Thyroid gland (tissue), 4 donors: ENCODE measurements at regions not wholly inside any gene's neighbourhood (a gene's known extent, or its start where the extent isn't known, plus 50 kb on each side); places are given as distances from the start of the nearest gene placed in this dataset.

Experiments
- DNase-seq, 2 donors: peaks; one replicate each; pipeline ENCODE4 v3.0.0-alpha.2; 2019
- H3K27ac ChIP-seq, 3 donors: fragments of 200-600 bp; sonication (generic); 1 replicate in 2 of 3; 2 replicates in 1 of 3; pipeline ENCODE4 v1.5.1; 2016 to 2019; ENCODE audit warnings: mild to moderate bottlenecking in 1 of 3, moderate library complexity in 1 of 3
- H3K27me3 ChIP-seq: fragments of 200-600 bp; sonication (generic); one replicate; pipeline ENCODE4 v1.5.1; 2019
- H3K36me3 ChIP-seq, 2 donors: fragments of 200-600 bp; sonication (generic); one replicate each; pipeline ENCODE4 v1.5.1; 2016 to 2019
- H3K4me1 ChIP-seq, 2 donors: fragments of 200-600 bp; sonication (generic); one replicate each; pipeline ENCODE4 v1.5.1; 2017 to 2019
- H3K4me3 ChIP-seq, 3 donors: fragments of 200-600 bp; sonication (generic); replicated peaks in 1 of 3; 1 replicate in 2 of 3; 2 replicates in 1 of 3; pipeline ENCODE4 v1.5.1; 2016; ENCODE audit warnings: mild to moderate bottlenecking in 1 of 3
- H3K9me3 ChIP-seq: fragments of 200-600 bp; sonication (generic); one replicate; pipeline ENCODE4 v1.5.1; 2017
- CTCF ChIP-seq, 6 experiments: fragments of 200-600 bp in 3 of 6; fragments of 450-650 bp in 3 of 6; sonication (generic) in 3 of 6; IDR thresholded peaks; one replicate each; pipeline ENCODE4 v1.5.1; 2016 to 2019; ENCODE audit warnings: antibody characterized with exemption in 6 of 6, mild to moderate bottlenecking in 2 of 6, inconsistent platforms in 1 of 6, moderate library complexity in 1 of 6
- POLR2A ChIP-seq, 2 donors: fragments of 450-650 bp; IDR thresholded peaks; one replicate each; pipeline ENCODE4 v1.6.1; 2017; ENCODE audit warnings: antibody characterized with exemption in 2 of 2, mild to moderate bottlenecking in 2 of 2, moderate library complexity in 1 of 2
- WGBS, 2 donors: methylation state at CpG; one replicate each; pipeline ENCODE4 v1.1.5; 2017; 5-methylcytosine and 5-hydroxymethylcytosine counted together
- intact Hi-C: fragments of 100-400 bp; cut with DNase I; formaldehyde crosslinking; loops from one replicate; pipeline ENCODE4 v1.15.1; 2023

DNA sequence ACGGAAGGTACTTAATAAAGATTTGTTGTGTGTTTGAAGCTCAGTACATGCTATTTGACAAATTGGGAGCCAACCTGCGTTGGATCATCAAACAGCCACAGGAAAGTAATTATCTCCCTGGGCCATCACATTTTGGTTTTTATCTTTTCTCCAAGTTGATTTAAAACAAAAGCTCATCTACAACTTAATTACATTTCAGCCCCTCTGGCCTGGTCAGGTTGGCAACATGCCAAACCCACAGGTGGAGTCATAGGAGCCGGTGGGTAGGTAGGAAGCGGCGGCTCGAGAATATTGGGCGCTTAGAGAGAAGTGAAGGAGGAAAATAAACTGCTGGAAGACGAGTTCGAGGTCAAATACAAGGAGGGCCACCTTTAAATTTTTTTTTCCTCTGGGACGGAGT, 64.9 kb upstream of the FANCC start:
- H3K27me3 ChIP-seq = no peaks in the 10 kb centered on the region
- intact Hi-C loops = no loop called here
- TF ChIP-seq POLR2A (IDR thresholded peaks at IDR 0.05) = no peak
- TF ChIP-seq CTCF (IDR thresholded peaks at IDR 0.05) = no peak

GRCh38 chr9:95381221-95381620, 63.7 kb upstream of the FANCC start:
- no peak for TF ChIP-seq POLR2A (IDR thresholded peaks at IDR 0.05)
- no peak for TF ChIP-seq CTCF (IDR thresholded peaks at IDR 0.05)
- WGBS, 2 donors = 72 to 73% methylated on average over 7 of the region's 7 CpGs
- no peak overlapping the region for H3K27ac ChIP-seq
- H3K4me3 ChIP-seq = no peak overlapping the region
- H3K4me1 ChIP-seq = no peaks in the 10 kb centered on the region
- no peaks in the 10 kb centered on the region for H3K9me3 ChIP-seq
- DNase-seq = no peak
- H3K36me3 ChIP-seq = no peaks in the 10 kb centered on the region
- H3K27me3 ChIP-seq = no peaks in the 10 kb centered on the region
- intact Hi-C loops = no loop called here

More for the DNA sequence above, 64.9 kb upstream of the FANCC start:
- Histone ChIP-seq H3K4me3 (no peak overlapping the region), H3K4me1 (no peaks in the 10 kb centered on the region), H3K27ac (no peak overlapping the region), H3K36me3 (no peaks in the 10 kb centered on the region), H3K9me3 (no peaks in the 10 kb centered on the region)
- WGBS, 2 donors = 89 to 91% methylated on average over 10 of the region's 10 CpGs
- DNase-seq = no peak

- intact Hi-C loops = no loop called here
- no peak for DNase-seq
- Histone ChIP-seq H3K4me3 (no peak overlapping the region), H3K27ac (no peak overlapping the region), H3K9me3 (no peaks in the 10 kb centered on the region), H3K27me3 (no peaks in the 10 kb centered on the region), H3K4me1 (no peaks in the 10 kb centered on the region), H3K36me3 (no peaks in the 10 kb centered on the region)
- WGBS, 2 donors = 74 to 80% methylated on average over 5 of the region's 5 CpGs
- TF ChIP-seq POLR2A (IDR thresholded peaks at IDR 0.05) (no peak), CTCF (IDR thresholded peaks at IDR 0.05) (no peak)
Measured at GRCh38 chr9:95379630-95380029, 62.1 kb upstream of the FANCC start.

- H3K9me3 ChIP-seq = no peaks in the 10 kb centered on the region
- no peaks in the 10 kb centered on the region for H3K27me3 ChIP-seq
- DNase-seq = no peak
- H3K4me1 ChIP-seq = peaks cover 7 to 11% of the 10 kb centered on the region in 2 donors
- no peak overlapping the region for H3K4me3 ChIP-seq
- H3K36me3 ChIP-seq = no peaks in the 10 kb centered on the region
- intact Hi-C loops = no loop called here
- WGBS, 2 donors = 84 to 86% methylated on average over 9 of the region's 9 CpGs
- TF ChIP-seq CTCF (IDR thresholded peaks at IDR 0.05) (no peak), POLR2A (IDR thresholded peaks at IDR 0.05) (no peak)
- no peak overlapping the region for H3K27ac ChIP-seq
Measured at GRCh38 chr9:95373782-95374487, 56.4 kb upstream of the FANCC start.

DNA sequence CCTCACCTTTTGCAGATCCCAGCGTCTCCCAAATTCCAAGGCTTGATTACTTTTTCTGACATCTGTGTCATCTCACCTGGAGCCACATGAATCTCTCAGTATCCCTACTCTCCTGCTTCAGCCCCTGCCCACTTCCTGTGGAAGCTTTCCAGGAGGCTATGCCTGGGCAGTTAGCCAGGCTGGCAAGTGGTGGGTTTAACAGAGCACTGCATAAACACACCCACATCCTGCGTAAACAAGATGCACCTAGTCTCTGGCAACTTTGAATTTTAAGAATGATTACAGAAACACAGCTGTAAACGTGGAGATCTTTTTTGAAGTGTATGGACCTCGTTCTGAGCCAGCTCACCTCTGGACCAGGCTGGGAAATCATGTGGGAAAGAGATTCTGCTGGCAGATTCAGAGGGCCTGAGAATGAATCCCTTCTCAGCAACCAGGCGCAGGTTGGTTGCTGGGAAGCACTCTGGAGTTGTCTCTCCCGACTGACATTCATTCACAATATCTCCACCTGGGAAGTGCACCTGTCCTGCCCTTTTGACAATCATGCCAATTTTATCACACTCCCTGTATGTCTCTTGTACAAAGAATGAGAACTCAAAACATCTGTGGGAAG, 55.7 kb upstream of the FANCC start:
- peaks cover 7 to 11% of the 10 kb centered on the region in 2 donors for H3K4me1 ChIP-seq
- no peaks in the 10 kb centered on the region for H3K36me3 ChIP-seq
- no peak overlapping the region for H3K27ac ChIP-seq
- TF ChIP-seq POLR2A (IDR thresholded peaks at IDR 0.05) = no peak
- no peak for TF ChIP-seq CTCF (IDR thresholded peaks at IDR 0.05)
- 26 to 31% methylated on average over 6 of the region's 6 CpGs for WGBS, 2 donors
- peak; percentile 71 to 72 for DNase-seq
- H3K27me3 ChIP-seq = no peaks in the 10 kb centered on the region
- no peak overlapping the region for H3K4me3 ChIP-seq
- intact Hi-C loops = no loop called here
- no peaks in the 10 kb centered on the region for H3K9me3 ChIP-seq
